ENCODE measurements at regions not wholly inside any gene's neighbourhood (a gene's known extent, or its start where the extent isn't known, plus 50 kb on each side); places are given as distances from the start of the nearest gene placed in this dataset.
"Not testable (repeated sequence)": the region's sequence is repeated elsewhere in the genome, so short reads cannot be mapped to it uniquely, and the experiment has no call there.

DNA sequence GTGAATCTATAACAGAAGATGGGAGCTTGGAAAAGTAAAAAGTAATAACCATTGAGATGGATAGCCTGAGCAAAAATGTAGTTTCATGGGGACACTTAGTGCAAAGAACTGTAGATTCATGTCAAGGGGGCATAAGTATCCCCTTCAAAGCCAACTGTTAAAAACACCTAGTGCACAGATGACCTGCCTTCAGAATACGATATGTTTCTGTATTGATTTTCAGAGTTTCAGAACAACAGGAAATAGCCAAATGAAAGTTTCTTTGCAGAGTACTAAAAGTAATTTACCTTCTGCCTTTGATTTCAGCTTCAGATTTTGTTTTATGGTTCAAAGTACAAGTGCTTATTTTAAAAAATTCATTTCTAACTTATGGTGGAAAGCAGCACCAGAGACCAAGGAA is 593.1 kb downstream of the TTLL7 start:
- not testable (repeated sequence) for H3K4me3 ChIP-seq (ENCODE audit: low read depth, low read length)

DNA sequence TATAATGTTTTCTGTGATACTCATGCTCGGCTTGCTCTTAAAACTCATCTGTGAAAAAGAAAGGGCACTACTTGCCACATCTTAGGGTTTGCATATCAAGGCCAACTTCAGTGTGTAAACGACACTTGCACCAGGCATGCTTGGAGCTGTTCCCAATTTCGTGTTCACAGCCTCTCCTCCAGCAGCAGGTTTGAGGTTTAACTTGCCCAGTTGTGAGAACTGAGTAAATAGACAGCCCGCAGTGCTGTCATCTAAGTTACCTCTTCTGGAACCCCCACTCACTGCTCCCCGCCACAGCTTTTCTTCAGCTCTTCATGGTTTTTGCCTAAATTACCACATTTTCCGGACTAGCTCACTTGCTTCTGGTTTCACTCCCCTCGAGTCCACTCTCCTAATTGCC is 595.4 kb downstream of the TTLL7 start:
- H3K4me3 ChIP-seq (ENCODE audit: low read depth, low read length), result not testable (repeated sequence)

DNA sequence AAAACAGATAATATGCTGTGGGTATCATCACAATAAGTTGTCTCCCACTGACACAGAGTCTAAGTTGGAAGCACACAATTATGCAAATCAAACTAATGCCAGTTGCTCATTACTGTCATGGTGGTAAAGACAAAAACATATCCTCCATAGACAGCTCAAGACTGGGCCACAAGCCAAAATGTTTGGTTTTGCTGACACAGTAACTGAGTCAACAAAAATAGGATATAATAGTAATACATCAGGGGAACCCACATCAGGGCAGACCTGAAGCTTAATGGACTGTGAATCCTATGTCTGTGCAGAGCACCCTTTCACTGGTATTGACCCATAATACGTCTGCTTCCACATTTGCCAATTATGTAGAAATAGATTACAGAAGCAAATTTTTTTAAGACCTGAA is 597.8 kb downstream of the TTLL7 start:
- not testable (repeated sequence) for H3K4me3 ChIP-seq (ENCODE audit: low read depth, low read length)

- H3K4me3 ChIP-seq (ENCODE audit: low read depth, low read length), result not testable (repeated sequence)
Measured at GRCh38 chr1:83400173-83400572, 598.8 kb downstream of the TTLL7 start.

DNA sequence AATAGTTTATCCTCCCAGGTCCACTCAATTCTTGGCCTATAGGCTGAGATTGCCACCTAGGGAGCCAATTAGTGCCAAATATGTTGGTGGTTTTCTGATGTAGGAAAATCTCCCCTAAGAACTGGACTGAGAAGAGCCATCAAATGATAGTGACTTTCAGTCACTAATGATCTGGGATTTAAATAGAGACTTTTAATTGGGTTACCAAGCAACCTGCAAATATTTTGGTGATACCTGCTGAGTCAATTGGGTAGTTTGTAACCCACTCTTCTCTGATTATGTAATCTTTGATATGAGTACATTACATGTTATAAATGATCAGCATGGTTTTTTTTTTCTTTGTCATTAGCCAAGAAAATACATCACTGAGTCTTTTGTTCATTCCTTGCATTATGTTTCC is 600.8 kb downstream of the TTLL7 start:
- H3K4me3 ChIP-seq (ENCODE audit: low read depth, low read length), result not testable (repeated sequence)

DNA sequence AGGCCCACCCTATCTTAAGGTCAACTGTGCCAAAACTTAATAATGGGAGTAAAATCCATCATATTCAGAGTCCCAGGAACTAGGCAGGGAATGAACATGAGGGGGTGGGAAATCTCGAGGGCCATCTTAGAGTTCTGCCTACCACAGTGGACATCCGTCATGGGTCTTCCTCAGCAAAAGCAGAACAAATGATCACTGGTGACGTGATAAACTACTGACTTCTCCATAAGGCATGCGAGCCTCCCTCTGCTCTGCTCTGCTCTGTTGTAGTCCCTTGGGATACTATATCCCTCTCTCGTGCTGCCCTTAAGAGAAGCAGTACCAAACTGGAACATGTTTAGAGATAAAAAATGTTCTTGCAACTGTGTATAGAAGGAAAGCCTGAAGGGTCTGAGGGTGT is 603.8 kb downstream of the TTLL7 start:
- H3K4me3 ChIP-seq (ENCODE audit: low read depth, low read length), result not testable (repeated sequence)

DNA sequence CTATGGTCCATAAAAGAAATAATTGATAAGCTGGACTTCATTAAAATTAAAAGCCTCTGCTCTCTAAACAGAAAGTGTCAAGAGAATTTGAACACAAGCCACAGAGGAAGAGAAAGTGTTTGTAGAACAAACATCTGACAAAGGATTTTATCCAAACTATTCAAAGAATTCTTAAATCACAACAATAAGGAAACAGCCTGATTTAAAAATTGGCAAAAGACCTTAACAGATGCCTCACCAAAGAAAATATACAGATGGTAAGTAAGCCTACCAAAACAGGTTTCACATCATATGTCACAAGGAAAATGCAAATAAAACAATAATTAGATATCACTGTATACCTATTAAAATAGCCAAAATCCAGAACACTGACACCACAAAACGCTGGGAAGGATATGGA is 612.0 kb downstream of the TTLL7 start:
- not testable (repeated sequence) for H3K4me3 ChIP-seq (ENCODE audit: low read depth, low read length)

- H3K4me3 ChIP-seq (ENCODE audit: low read depth, low read length), result not testable (repeated sequence)
Measured at GRCh38 chr1:83383107-83383506, 615.8 kb downstream of the TTLL7 start.

- not testable (repeated sequence) for H3K4me3 ChIP-seq (ENCODE audit: low read depth, low read length)
Measured at GRCh38 chr1:83373018-83373417, 625.9 kb downstream of the TTLL7 start.

- H3K4me3 ChIP-seq (ENCODE audit: low read depth, low read length), result not testable (repeated sequence)
Measured at GRCh38 chr1:83369853-83370252, 629.1 kb downstream of the TTLL7 start.

DNA sequence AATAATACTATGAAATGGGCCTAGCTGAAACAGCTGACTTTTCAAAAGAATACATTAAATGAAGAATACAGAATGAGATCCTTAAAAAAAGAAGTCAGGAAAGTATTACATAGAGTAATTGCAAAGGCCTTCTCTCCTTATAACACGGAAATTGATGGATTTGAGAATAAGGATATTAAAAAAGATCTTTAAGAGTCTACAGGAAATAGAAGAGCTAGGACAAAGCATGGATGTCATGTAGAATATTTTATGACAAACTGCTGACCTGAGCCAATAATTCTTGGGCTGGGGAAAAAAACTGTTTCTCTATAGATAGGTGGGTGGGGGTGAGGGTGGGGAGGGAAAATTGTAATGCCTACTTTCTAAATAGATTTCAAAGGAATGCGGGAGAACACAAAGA is 633.6 kb downstream of the TTLL7 start:
- H3K4me3 ChIP-seq (ENCODE audit: low read depth, low read length), result not testable (repeated sequence)

DNA sequence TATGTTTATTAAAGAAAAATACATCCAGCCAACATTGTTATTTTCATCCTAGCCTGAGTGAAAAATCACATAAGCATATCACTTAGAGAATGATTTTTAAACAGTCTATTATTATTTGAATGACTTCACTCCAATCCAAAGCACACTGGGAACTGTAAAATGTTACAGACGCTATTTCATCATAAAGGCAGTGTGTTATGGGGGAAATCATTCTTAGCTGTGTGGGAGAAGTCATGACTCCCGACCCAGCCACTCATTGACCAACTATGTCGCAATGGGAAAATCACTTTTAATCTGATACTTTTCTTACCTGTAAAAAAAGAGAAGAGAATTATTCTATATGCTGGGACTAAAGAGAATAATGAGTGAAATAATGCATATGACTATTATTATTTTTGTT is 653.6 kb downstream of the TTLL7 start:
- H3K4me3 ChIP-seq (ENCODE audit: low read depth, low read length), result not testable (repeated sequence)

DNA sequence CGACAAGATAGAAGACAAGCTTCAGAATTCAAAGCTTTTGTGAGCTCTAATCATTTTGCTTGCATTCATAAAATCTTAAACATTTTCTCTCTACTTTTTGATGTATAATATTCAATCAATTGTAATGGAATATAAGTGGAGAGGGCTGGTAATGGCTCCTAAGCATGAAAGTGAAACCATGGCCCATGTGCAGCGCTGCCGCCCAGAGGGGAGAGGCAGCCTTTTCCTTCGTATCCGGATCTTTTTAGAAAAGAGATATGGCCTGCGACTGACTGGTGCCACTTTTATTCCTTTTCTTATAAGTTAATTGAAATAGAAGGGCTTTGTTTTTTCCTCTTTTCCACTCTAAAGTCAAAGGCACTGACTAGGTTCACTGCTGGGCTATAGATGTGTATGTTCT is 655.2 kb downstream of the TTLL7 start:
- not testable (repeated sequence) for H3K4me3 ChIP-seq (ENCODE audit: low read depth, low read length)

GRCh38 chr1:83342995-83343394 is 655.9 kb downstream of the TTLL7 start:
- not testable (repeated sequence) for H3K4me3 ChIP-seq (ENCODE audit: low read depth, low read length)

- H3K4me3 ChIP-seq (ENCODE audit: low read depth, low read length), result not testable (repeated sequence)
Measured at GRCh38 chr1:83332308-83332707, 666.6 kb downstream of the TTLL7 start.

DNA sequence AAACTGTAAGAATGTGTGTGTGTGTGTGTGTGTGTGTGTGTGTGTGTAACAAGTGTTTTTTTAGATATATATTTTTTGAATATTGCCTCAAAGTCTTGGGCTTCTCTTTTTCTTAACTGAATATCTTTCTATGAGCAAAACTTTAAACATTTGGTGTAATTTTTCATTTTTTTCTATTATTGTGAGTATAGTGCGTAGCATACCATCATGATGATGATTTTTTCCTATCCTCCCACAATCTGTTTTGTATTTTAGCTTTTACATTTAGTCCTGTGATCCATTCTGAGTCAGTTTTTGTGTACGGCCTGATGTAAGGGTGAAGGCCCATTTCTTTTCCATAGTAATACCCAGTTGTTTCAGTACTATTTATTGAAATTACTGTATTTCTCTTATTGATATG is 680.6 kb downstream of the TTLL7 start:
- H3K4me3 ChIP-seq (ENCODE audit: low read depth, low read length), result no peak overlapping the region

DNA sequence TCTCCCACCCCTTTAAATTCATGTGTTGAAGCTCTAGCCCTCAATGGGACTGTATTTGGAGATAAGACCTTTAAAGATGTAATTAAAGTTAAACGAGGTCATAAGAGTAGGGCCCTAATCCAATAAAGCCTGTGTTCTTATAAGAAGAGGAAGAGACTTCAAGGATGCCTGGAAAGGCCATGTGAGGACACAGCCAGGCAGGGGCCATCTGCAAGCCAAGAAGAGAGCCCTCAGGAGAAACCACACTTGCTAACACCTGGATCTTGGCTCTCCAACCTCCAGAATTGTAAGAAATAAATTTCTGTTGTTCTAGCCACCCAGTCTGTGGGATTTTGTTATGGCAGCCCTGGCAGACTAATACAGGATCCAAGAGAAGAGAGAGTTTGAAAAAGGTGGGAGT is 683.5 kb downstream of the TTLL7 start:
- not testable (repeated sequence) for H3K4me3 ChIP-seq (ENCODE audit: low read depth, low read length)

GRCh38 chr1:83310161-83310560 is 688.8 kb downstream of the TTLL7 start:
- not testable (repeated sequence) for H3K4me3 ChIP-seq (ENCODE audit: low read depth, low read length)

DNA sequence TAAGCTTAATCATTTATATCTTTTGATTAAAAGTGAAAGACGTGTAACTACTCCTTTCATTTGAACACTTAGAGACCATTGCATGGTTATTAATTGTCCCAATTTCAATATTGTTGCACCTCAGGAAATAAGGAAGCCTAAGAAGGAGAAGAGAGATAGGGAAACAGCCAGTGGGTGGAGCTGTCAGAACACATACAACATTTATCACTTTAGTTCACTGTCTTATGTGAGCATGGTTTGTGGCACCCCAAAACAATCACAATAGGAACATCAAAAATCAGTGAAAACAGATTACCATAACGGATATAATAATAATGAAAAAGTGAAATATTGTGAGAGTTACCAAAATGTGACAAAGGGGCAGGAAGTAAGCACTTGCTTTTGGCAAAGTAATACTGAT is 689.9 kb downstream of the TTLL7 start:
- not testable (repeated sequence) for H3K4me3 ChIP-seq (ENCODE audit: low read depth, low read length)

GRCh38 chr1:83306811-83307210 is 692.1 kb downstream of the TTLL7 start:
- H3K4me3 ChIP-seq (ENCODE audit: low read depth, low read length), result not testable (repeated sequence)

DNA sequence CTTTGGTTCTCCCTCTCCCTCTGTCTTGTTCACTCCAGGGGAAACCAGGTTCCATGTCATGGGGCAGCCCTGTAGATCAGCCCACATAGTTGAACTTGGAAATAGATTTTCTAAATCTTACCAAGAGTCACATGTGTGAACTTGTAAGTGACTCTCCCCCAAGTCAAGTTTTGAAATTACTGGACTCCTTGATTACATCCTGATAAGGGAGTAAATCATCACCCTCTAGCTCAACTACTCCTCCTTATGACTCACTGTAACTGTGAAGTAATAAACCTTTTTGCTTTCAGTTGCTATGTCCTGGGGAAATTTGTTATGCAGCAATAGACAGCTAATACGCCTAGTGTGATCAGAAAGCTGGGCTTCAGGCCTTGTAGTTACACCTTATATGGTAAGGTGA is 703.3 kb downstream of the TTLL7 start:
- H3K4me3 ChIP-seq (ENCODE audit: low read depth, low read length), result not testable (repeated sequence)

DNA sequence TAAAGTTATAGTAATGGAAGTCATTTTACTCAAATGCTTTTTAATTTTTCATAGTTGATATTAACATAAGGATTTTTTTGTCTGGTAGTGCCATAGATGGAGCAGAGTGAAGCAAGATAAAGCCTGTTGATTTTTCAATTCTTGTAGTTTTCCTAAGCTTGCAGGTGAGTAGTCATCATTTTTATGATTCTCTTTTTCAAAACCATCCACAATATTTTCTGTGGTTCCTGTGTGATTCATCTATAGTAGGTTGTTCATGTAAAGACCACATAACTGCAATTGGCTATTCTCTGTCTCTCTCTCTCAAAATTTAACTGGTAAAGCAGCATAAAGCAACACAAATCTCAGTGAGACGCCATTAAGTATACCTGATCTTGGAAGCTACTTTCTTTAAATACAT is 711.5 kb downstream of the TTLL7 start:
- not testable (repeated sequence) for H3K4me3 ChIP-seq (ENCODE audit: low read depth, low read length)

DNA sequence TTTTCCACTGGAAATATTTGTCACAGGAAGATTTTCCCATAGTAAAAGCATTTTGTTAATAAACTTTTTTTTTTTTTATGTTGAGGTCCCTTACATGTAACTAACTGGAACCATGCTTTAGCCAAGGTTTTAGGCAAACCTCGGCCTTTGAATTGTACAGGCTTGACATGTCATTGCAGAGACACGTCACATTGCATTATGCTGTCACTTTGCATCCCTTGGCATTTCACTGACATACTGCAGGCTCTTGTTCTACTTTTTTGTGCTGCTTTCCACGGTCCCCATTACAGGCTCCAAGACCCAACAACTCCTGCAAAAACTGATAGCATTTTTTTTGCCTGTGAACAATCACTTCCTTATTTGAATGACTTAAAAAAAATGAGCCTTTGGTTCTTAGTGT is 724.3 kb downstream of the TTLL7 start:
- not testable (repeated sequence) for H3K4me3 ChIP-seq (ENCODE audit: low read depth, low read length)

DNA sequence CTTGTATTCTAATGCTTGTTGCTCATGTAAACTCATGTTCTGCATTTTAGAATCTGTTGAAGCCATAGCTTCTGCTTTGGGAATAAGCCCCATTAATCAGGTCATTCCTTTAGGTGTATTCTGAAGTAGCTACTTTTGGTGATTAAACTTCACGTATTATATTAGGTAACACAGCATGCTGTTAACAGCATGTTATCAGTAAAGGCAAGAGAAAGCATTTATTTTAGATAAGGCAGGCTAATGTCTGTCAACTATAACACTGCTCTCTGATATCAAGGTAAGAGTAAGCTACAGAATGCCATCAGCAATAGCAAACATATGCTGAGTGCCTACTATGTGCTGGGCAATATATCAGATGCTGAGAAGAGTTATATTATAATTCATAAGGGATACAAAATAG is 726.4 kb downstream of the TTLL7 start:
- not testable (repeated sequence) for H3K4me3 ChIP-seq (ENCODE audit: low read depth, low read length)
